MM.1S (cell line): ENCODE measurements at regions not wholly inside any gene's neighbourhood (a gene's known extent, or its start where the extent isn't known, plus 50 kb on each side); places are given as distances from the start of the nearest gene placed in this dataset.
"Not testable (repeated sequence)": the region's sequence is repeated elsewhere in the genome, so short reads cannot be mapped to it uniquely, and the experiment has no call there.

ENCODE experiments used
- DNase-seq: peaks from one replicate; pipeline ENCODE4 v3.0.0-alpha.2; 2015
- H2AFZ ChIP-seq: fragments of 300-600 bp; sonication (generic); 2 replicates; pipeline ENCODE4 v1.6.0; 2016; ENCODE audit warnings: antibody characterized with exemption, low read length
- H3F3A ChIP-seq: fragments of 300-600 bp; sonication (generic); 2 replicates; pipeline ENCODE4 v1.6.1; 2016; ENCODE audit warnings: mild to moderate bottlenecking, antibody characterized with exemption, low read length, moderate library complexity, mixed read lengths; ENCODE audit not compliant: insufficient read depth
- H3K27ac ChIP-seq: fragments of 300-600 bp; sonication (generic); 2 replicates; pipeline ENCODE4 v1.5.1; 2016; ENCODE audit warnings: mild to moderate bottlenecking, low read length
- H3K27me3 ChIP-seq: fragments of 300-600 bp; sonication (generic); replicated peaks from 2 replicates; pipeline ENCODE4 v1.6.0; 2016; ENCODE audit warnings: low read length; ENCODE audit not compliant: insufficient read depth
- H3K36me3 ChIP-seq: fragments of 300-600 bp; sonication (generic); replicated peaks from 2 replicates; pipeline ENCODE4 v1.6.1; 2016; ENCODE audit warnings: mild to moderate bottlenecking, low read length, mixed read lengths; ENCODE audit not compliant: insufficient read depth
- H3K4me1 ChIP-seq: fragments of 300-600 bp; sonication (generic); 2 replicates; pipeline ENCODE4 v1.6.1; 2016; ENCODE audit warnings: low read length, mixed read lengths
- H3K4me2 ChIP-seq: fragments of 300-600 bp; sonication (generic); 2 replicates; pipeline ENCODE4 v1.6.0; 2016; ENCODE audit warnings: low read depth, low read length
- H3K4me3 ChIP-seq: fragments of 300-600 bp; sonication (generic); 2 replicates; pipeline ENCODE4 v1.5.1; 2016; ENCODE audit warnings: low read length, mixed read lengths
- H3K79me2 ChIP-seq: fragments of 300-600 bp; sonication (generic); 2 replicates; pipeline ENCODE4 v1.6.1; 2016; ENCODE audit warnings: mixed run types, low read length, mixed read lengths
- H3K9ac ChIP-seq: fragments of 300-600 bp; sonication (generic); 2 replicates; pipeline ENCODE4 v1.6.1; 2016; ENCODE audit warnings: low read length, mixed read lengths
- H3K9me2 ChIP-seq: fragments of 300-600 bp; sonication (generic); replicated peaks from 2 replicates; pipeline ENCODE4 v1.6.1; 2016; ENCODE audit warnings: mild to moderate bottlenecking, low read length, mixed read lengths; ENCODE audit not compliant: insufficient read depth
- H3K9me3 ChIP-seq: fragments of 300-600 bp; sonication (generic); replicated peaks from 2 replicates; pipeline ENCODE4 v1.6.1; 2016; ENCODE audit warnings: mild to moderate bottlenecking, low read length, mixed read lengths; ENCODE audit not compliant: insufficient read depth
- H4K20me1 ChIP-seq: fragments of 300-600 bp; sonication (generic); 2 replicates; pipeline ENCODE4 v1.6.1; 2016; ENCODE audit warnings: mild to moderate bottlenecking, low read length, moderate library complexity, mixed read lengths; ENCODE audit not compliant: insufficient read depth
- TF ChIP-seq, protein P1 (sequence below): fragments of 300-600 bp; sonication (generic); IDR thresholded peaks from 2 replicates; pipeline ENCODE4 v1.5.1; 2016; ENCODE audit warnings: antibody characterized with exemption, low read length, mixed read lengths

DNA sequence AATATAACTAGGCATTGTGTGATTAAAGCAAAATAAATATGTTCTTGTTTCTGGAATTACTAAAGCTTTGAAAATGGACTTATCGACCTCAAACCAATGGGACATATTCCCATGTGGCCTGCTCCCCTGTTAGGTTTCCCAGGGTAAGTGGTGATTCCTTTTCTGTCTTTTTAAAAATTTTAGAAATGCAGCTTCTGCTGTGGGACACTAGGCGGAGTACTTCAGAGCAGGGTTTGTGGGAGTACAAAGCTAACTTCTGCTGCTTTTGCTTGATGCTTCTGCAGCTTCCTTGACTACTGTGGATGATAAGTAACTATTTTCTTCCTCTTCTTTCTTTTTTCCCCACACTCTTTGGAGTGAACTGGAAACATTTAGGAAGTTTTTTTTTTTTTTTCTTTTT lies 2632.4 kb upstream of the DEFB115 start:
- not testable (repeated sequence) for H3K36me3 ChIP-seq

DNA sequence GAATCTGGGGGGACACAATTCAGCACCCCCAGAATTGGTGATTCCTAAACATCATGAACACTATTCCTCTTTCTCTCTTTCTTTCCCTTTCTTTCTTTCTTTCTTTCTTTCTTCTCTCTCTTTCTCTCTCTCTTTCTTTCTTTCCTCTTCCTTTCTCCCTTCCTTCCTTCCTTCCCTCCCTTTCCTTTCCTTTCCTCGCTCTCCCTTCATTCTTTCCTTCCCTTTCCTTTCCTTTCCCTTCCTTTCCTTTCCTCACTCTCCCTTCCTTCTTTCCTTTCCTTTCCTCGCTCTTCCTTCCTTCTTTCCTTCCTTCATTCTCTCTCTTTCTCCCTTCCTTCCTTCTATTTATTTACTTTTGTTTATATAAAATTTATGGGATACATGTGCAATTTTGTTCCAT lies 2616.6 kb upstream of the DEFB115 start:
- H3K27ac ChIP-seq, H3K9ac ChIP-seq, H3K79me2 ChIP-seq, H3K4me3 ChIP-seq, H3K36me3 ChIP-seq, DNase-seq, H3K4me2 ChIP-seq, H3F3A ChIP-seq, H3K4me1 ChIP-seq, H2AFZ ChIP-seq, H3K27me3 ChIP-seq, H3K9me2 ChIP-seq, H3K9me3 ChIP-seq, H4K20me1 ChIP-seq: not testable (repeated sequence)

More for the DNA sequence above, 2632.4 kb upstream of the DEFB115 start:
- H3F3A ChIP-seq, H3K4me3 ChIP-seq, H4K20me1 ChIP-seq, H2AFZ ChIP-seq, H3K4me2 ChIP-seq, H3K27ac ChIP-seq, H3K27me3 ChIP-seq, H3K9me2 ChIP-seq, DNase-seq, H3K9me3 ChIP-seq, H3K79me2 ChIP-seq, H3K4me1 ChIP-seq, H3K9ac ChIP-seq: not testable (repeated sequence)
- TF ChIP-seq, protein P1, sequence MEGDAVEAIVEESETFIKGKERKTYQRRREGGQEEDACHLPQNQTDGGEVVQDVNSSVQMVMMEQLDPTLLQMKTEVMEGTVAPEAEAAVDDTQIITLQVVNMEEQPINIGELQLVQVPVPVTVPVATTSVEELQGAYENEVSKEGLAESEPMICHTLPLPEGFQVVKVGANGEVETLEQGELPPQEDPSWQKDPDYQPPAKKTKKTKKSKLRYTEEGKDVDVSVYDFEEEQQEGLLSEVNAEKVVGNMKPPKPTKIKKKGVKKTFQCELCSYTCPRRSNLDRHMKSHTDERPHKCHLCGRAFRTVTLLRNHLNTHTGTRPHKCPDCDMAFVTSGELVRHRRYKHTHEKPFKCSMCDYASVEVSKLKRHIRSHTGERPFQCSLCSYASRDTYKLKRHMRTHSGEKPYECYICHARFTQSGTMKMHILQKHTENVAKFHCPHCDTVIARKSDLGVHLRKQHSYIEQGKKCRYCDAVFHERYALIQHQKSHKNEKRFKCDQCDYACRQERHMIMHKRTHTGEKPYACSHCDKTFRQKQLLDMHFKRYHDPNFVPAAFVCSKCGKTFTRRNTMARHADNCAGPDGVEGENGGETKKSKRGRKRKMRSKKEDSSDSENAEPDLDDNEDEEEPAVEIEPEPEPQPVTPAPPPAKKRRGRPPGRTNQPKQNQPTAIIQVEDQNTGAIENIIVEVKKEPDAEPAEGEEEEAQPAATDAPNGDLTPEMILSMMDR = 0 out of 2 replicates have a peak, but pooled peaks have one; percentile 4
